ENCODE measurements at regions not wholly inside any gene's neighbourhood (a gene's known extent, or its start where the extent isn't known, plus 50 kb on each side); places are given as distances from the start of the nearest gene placed in this dataset.

- no peak for TF ChIP-seq CTCF (IDR thresholded peaks at IDR 0.05)
- no peak for TF ChIP-seq POLR2A (IDR thresholded peaks at IDR 0.05)
Measured at GRCh38 chr9:74122661-74123060, 374.5 kb upstream of the RORB start.
